Neuronal stem cell (in vitro differentiated cells): ENCODE measurements at regions not wholly inside any gene's neighbourhood (a gene's known extent, or its start where the extent isn't known, plus 50 kb on each side); places are given as distances from the start of the nearest gene placed in this dataset.

Experiments
- DNase-seq: peaks from one replicate; pipeline ENCODE4 v3.0.0-alpha.2; 2013; ENCODE audit warnings: low spot score
- H2AFZ ChIP-seq: one replicate; pipeline ENCODE4 v1.6.1; 2013; ENCODE audit warnings: mild to moderate bottlenecking, low read length, inconsistent platforms
- H2AK5ac ChIP-seq: 2 replicates; pipeline ENCODE4 v1.6.1; 2013; ENCODE audit warnings: low read depth, mild to moderate bottlenecking, inconsistent platforms, low read length, moderate library complexity, mixed read lengths
- H2BK120ac ChIP-seq: 2 replicates; pipeline ENCODE4 v1.6.1; 2013; ENCODE audit warnings: low read depth, mild to moderate bottlenecking, inconsistent platforms, low read length, moderate library complexity, mixed read lengths
- H2BK12ac ChIP-seq: one replicate; pipeline ENCODE4 v1.6.1; 2013; ENCODE audit warnings: low read length, inconsistent platforms
- H2BK15ac ChIP-seq: 2 replicates; pipeline ENCODE4 v1.6.1; 2013; ENCODE audit warnings: mild to moderate bottlenecking, low read length, inconsistent platforms, mixed read lengths
- H2BK5ac ChIP-seq: one replicate; pipeline ENCODE4 v1.6.1; 2013; ENCODE audit warnings: inconsistent platforms, mild to moderate bottlenecking, low read length, moderate library complexity
- H3K14ac ChIP-seq: one replicate; pipeline ENCODE4 v1.6.1; 2013; ENCODE audit warnings: low read length, inconsistent platforms
- H3K18ac ChIP-seq: 2 replicates; pipeline ENCODE4 v1.6.1; 2013; ENCODE audit warnings: low read length, inconsistent platforms
- H3K23ac ChIP-seq: 2 replicates; pipeline ENCODE4 v1.6.1; 2013; ENCODE audit warnings: low read depth, mild to moderate bottlenecking, mixed read lengths, low read length, inconsistent platforms; ENCODE audit not compliant: poor library complexity
- H3K27ac ChIP-seq: replicated peaks from 3 replicates; pipeline ENCODE4 v1.5.1; 2013; ENCODE audit warnings: low read length, inconsistent platforms
- H3K27me3 ChIP-seq, 3 experiments: 2 replicates each; pipeline ENCODE4 v1.6.1; 2013; ENCODE audit warnings: low read length in 3 of 3, mild to moderate bottlenecking in 2 of 3, inconsistent platforms in 1 of 3, low read depth in 1 of 3, mixed read lengths in 1 of 3, moderate library complexity in 1 of 3; ENCODE audit not compliant: control insufficient read depth in 3 of 3, insufficient read depth in 3 of 3
- H3K36me3 ChIP-seq, 2 donors: replicated peaks in 1 of 2; 2 replicates each; pipeline ENCODE4 v1.6.1; 2013; ENCODE audit warnings: low read length in 2 of 2; ENCODE audit not compliant: control insufficient read depth in 2 of 2, insufficient read depth in 2 of 2
- H3K4ac ChIP-seq: 2 replicates; pipeline ENCODE4 v1.6.1; 2013; ENCODE audit warnings: inconsistent platforms, mild to moderate bottlenecking, low read length, moderate library complexity
- H3K4me1 ChIP-seq, 2 donors: 1 replicate in 1 of 2; 2 replicates in 1 of 2; pipeline ENCODE4 v1.6.1; 2013; ENCODE audit warnings: low read length in 2 of 2, low read depth in 1 of 2; ENCODE audit not compliant: control insufficient read depth in 2 of 2, insufficient read depth in 1 of 2
- H3K4me2 ChIP-seq: one replicate; pipeline ENCODE4 v1.6.1; 2013; ENCODE audit warnings: mild to moderate bottlenecking, low read length, inconsistent platforms; ENCODE audit not compliant: insufficient read depth, poor library complexity, severe bottlenecking
- H3K4me3 ChIP-seq, 2 donors: 2 replicates each; pipeline ENCODE4 v1.5.1; 2013; ENCODE audit warnings: low read length in 2 of 2, mild to moderate bottlenecking in 2 of 2, inconsistent platforms in 1 of 2, moderate library complexity in 1 of 2
- H3K79me1 ChIP-seq: one replicate; pipeline ENCODE4 v1.6.1; 2013; ENCODE audit warnings: low read depth, mild to moderate bottlenecking, inconsistent platforms, low read length, moderate library complexity
- H3K9ac ChIP-seq: one replicate; pipeline ENCODE4 v1.6.1; 2013; ENCODE audit warnings: mild to moderate bottlenecking, low read depth, low read length, inconsistent platforms; ENCODE audit not compliant: poor library complexity
- H3K9me3 ChIP-seq, 2 donors: replicated peaks in 1 of 2; 2 replicates each; pipeline versions ENCODE3 to v1.6.1; 2013; ENCODE audit warnings: low read length in 2 of 2, mild to moderate bottlenecking in 2 of 2, inconsistent platforms in 1 of 2, low read depth in 1 of 2, mixed read lengths in 1 of 2, moderate library complexity in 1 of 2; ENCODE audit not compliant: control insufficient read depth in 2 of 2, insufficient read depth in 1 of 2
- H4K8ac ChIP-seq: one replicate; pipeline ENCODE4 v1.6.1; 2013; ENCODE audit warnings: low read depth, mild to moderate bottlenecking, inconsistent platforms, low read length, moderate library complexity
- H4K91ac ChIP-seq: one replicate; pipeline ENCODE4 v1.6.1; 2013; ENCODE audit warnings: low read length, low read depth, mild to moderate bottlenecking, inconsistent platforms; ENCODE audit not compliant: poor library complexity
- WGBS, 2 donors: extraction: QIAGEN DNeasy Blood & Tissue Kit; methylation state at CpG; one replicate each; pipeline ENCODE4 v1.1.7; 2013; ENCODE audit warnings: missing lambda C conversion rate in 2 of 2, mixed read lengths in 1 of 2; ENCODE audit not compliant: insufficient read length in 2 of 2, insufficient replicate concordance in 1 of 2; ENCODE audit errors: extremely low coverage in 2 of 2; 5-methylcytosine and 5-hydroxymethylcytosine counted together

GRCh38 chr13:64540468-64540867 lies 2689.7 kb downstream of the PCDH9 start:
- Histone ChIP-seq H2AK5ac (no peak overlapping the region), H3K4ac (no peak overlapping the region), H3K4me1 (no peaks in the 10 kb centered on the region), H3K14ac (no peak overlapping the region), H3K36me3 (no peaks in the 10 kb centered on the region), H3K79me1 (no peaks in the 10 kb centered on the region), H3K4me3 (no peak overlapping the region), H3K27ac (no peak overlapping the region), H3K23ac (no peak overlapping the region), H2BK12ac (no peak overlapping the region), H3K27me3 (no peaks in the 10 kb centered on the region), H3K9ac (no peak overlapping the region), H3K4me2 (no peak overlapping the region), H2AFZ (no peak overlapping the region), H4K8ac (no peak overlapping the region), H4K91ac (no peak overlapping the region), H3K9me3 (no peaks in the 10 kb centered on the region), H2BK5ac (no peak overlapping the region), H3K18ac (no peak overlapping the region), H2BK15ac (no peak overlapping the region), H2BK120ac (no peak overlapping the region)
- WGBS, 2 donors = no CpG with 5 or more reads among the region's 2 CpGs
- DNase-seq = no peak

GRCh38 chr13:64538711-64539110 lies 2691.4 kb downstream of the PCDH9 start:
- no peak overlapping the region for H2BK15ac ChIP-seq
- no peak overlapping the region for H3K18ac ChIP-seq
- no peak for DNase-seq

GRCh38 chr13:64534302-64534701 lies 2695.8 kb downstream of the PCDH9 start:
- Histone ChIP-seq H2BK15ac (no peak overlapping the region), H3K4me2 (no peak overlapping the region), H4K91ac (no peak overlapping the region), H3K4ac (no peak overlapping the region), H2BK12ac (no peak overlapping the region), H3K79me1 (no peaks in the 10 kb centered on the region), H3K4me3 (no peak overlapping the region), H3K9ac (no peak overlapping the region), H2BK120ac (no peak overlapping the region), H3K14ac (no peak overlapping the region), H3K9me3 (no peaks in the 10 kb centered on the region), H3K4me1 (no peaks in the 10 kb centered on the region), H3K36me3 (no peaks in the 10 kb centered on the region), H3K23ac (no peak overlapping the region), H3K27ac (no peak overlapping the region), H2AK5ac (no peak overlapping the region), H3K18ac (no peak overlapping the region), H4K8ac (no peak overlapping the region), H3K27me3 (no peaks in the 10 kb centered on the region), H2AFZ (no peak overlapping the region), H2BK5ac (no peak overlapping the region)
- no peak for DNase-seq
- no CpG with 5 or more reads among the region's 2 CpGs for WGBS, 2 donors

More at GRCh38 chr13:64538711-64539110, 2691.4 kb downstream of the PCDH9 start:
- H2BK5ac ChIP-seq = no peak overlapping the region
- H3K27ac ChIP-seq = no peak overlapping the region
- no peak overlapping the region for H3K9ac ChIP-seq
- no peak overlapping the region for H3K4me2 ChIP-seq
- no peak overlapping the region for H2AFZ ChIP-seq
- H3K36me3 ChIP-seq = no peaks in the 10 kb centered on the region
- H4K91ac ChIP-seq = no peak overlapping the region
- H3K4ac ChIP-seq = no peak overlapping the region
- no peak overlapping the region for H4K8ac ChIP-seq
- H3K14ac ChIP-seq = no peak overlapping the region
- H3K79me1 ChIP-seq = no peaks in the 10 kb centered on the region
- no peak overlapping the region for H3K4me3 ChIP-seq
- no peak overlapping the region for H2AK5ac ChIP-seq
- H3K23ac ChIP-seq = no peak overlapping the region
- no peaks in the 10 kb centered on the region for H3K9me3 ChIP-seq
- no peak overlapping the region for H2BK12ac ChIP-seq
- no peaks in the 10 kb centered on the region for H3K27me3 ChIP-seq
- WGBS, 2 donors = no CpG with 5 or more reads among the region's 2 CpGs
- H3K4me1 ChIP-seq = no peaks in the 10 kb centered on the region
- no peak overlapping the region for H2BK120ac ChIP-seq

- no peak overlapping the region for H2AFZ ChIP-seq
- H3K9me3 ChIP-seq = no peaks in the 10 kb centered on the region
- no peak overlapping the region for H3K9ac ChIP-seq
- H2BK15ac ChIP-seq = no peak overlapping the region
- no peak overlapping the region for H3K14ac ChIP-seq
- no CpG with 5 or more reads among the region's 4 CpGs for WGBS, 2 donors
- no peak overlapping the region for H2BK5ac ChIP-seq
- no peaks in the 10 kb centered on the region for H3K4me1 ChIP-seq
- no peak overlapping the region for H4K8ac ChIP-seq
- H3K4me2 ChIP-seq = no peak overlapping the region
- H3K23ac ChIP-seq = no peak overlapping the region
- H3K79me1 ChIP-seq = no peaks in the 10 kb centered on the region
- no peak overlapping the region for H3K18ac ChIP-seq
- no peak for DNase-seq
- no peaks in the 10 kb centered on the region for H3K27me3 ChIP-seq
- H3K4me3 ChIP-seq = no peak overlapping the region
- no peak overlapping the region for H2AK5ac ChIP-seq
- H2BK120ac ChIP-seq = no peak overlapping the region
- H3K27ac ChIP-seq = no peak overlapping the region
- H4K91ac ChIP-seq = no peak overlapping the region
- no peaks in the 10 kb centered on the region for H3K36me3 ChIP-seq
- H2BK12ac ChIP-seq = no peak overlapping the region
- H3K4ac ChIP-seq = no peak overlapping the region
Measured at GRCh38 chr13:64531400-64531799, 2698.7 kb downstream of the PCDH9 start.
